K562 (cell line): ENCODE measurements at regions not wholly inside any gene's neighbourhood (a gene's known extent, or its start where the extent isn't known, plus 50 kb on each side); places are given as distances from the start of the nearest gene placed in this dataset.

Experiments
- BMI1 ChIP-seq: fragments of 150-350 bp; IDR thresholded peaks from 2 replicates; pipeline ENCODE4 v1.6.1; 2014; ENCODE audit warnings: low read length
- CREB1 ChIP-seq, 2 experiments: sonication (generic) in 1 of 2; formaldehyde crosslinking in 1 of 2; IDR thresholded peaks; 2 replicates each; pipeline versions ENCODE4 v1.6.1 to v1.8.0; 2012 to 2022; ENCODE audit warnings: inconsistent platforms in 1 of 2, mild to moderate bottlenecking in 1 of 2, missing genetic modification reagents in 1 of 2, moderate library complexity in 1 of 2
- FOSL1 ChIP-seq: fragments of 200-800 bp; sonication (Bioruptor generic); conservative IDR thresholded peaks from 2 replicates; pipeline ENCODE4 v1.6.1; 2016; ENCODE audit warnings: missing genetic modification characterization, missing compliant biosample characterization
- NONO ChIP-seq, 2 experiments: fragments of 200-400 bp in 1 of 2; fragments of 450-650 bp in 1 of 2; formaldehyde crosslinking in 1 of 2; IDR thresholded peaks; 2 replicates each; pipeline ENCODE4 v1.6.1; 2017; ENCODE audit warnings: low read depth in 2 of 2, mild to moderate bottlenecking in 2 of 2, moderate library complexity in 2 of 2, low read length in 1 of 2
- NRF1 ChIP-seq, 2 experiments: fragments of 450-650 bp; IDR thresholded peaks in 1 of 2; conservative IDR thresholded peaks in 1 of 2; 2 replicates each; pipeline ENCODE4 v1.6.1; 2014; ENCODE audit warnings: mild to moderate bottlenecking in 2 of 2
- PCBP2 ChIP-seq: fragments of 200-400 bp; formaldehyde crosslinking; IDR thresholded peaks from 2 replicates; pipeline ENCODE4 v1.6.1; 2018; ENCODE audit warnings: low read length, low read depth, mild to moderate bottlenecking, moderate library complexity; ENCODE audit not compliant: poor library complexity, severe bottlenecking
- POLR3A ChIP-seq: IDR thresholded peaks from 2 replicates; pipeline ENCODE4 v1.6.1; 2011; ENCODE audit warnings: borderline replicate concordance, mild to moderate bottlenecking, moderate library complexity; ENCODE audit not compliant: insufficient read length, insufficient read depth; ENCODE audit errors: extremely low read depth
- SREBF2 ChIP-seq: sonication (generic); formaldehyde crosslinking; IDR thresholded peaks from 2 replicates; pipeline ENCODE4 v1.4.0; 2020; ENCODE audit warnings: mild to moderate bottlenecking, missing genetic modification reagents
- TRIM24 ChIP-seq, 2 experiments: fragments of 450-650 bp; IDR thresholded peaks; 2 replicates each; pipeline ENCODE4 v1.6.1; 2016
- YBX1 ChIP-seq: fragments of 450-650 bp; IDR thresholded peaks from 2 replicates; pipeline ENCODE4 v1.7.1; 2016; ENCODE audit warnings: mild to moderate bottlenecking

DNA sequence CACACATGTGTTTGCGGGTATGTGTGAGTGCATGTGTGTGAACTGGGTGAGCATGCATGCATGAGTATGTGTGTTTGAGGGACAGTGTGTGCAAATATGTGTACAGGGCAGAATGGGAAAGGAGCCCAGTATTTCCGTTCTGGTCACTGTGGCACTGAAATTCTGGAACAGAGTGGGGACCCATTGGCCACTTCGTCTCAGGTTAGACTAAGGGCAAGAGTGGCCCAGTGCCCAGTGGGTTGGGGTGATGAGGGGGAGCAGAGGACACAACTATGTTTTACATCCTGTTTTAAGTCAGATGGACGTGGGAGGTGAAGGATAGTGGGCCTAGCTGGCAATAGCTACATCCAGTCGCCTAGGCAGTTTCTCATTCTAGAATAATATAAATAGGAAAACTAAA lies 438.5 kb downstream of the DYNC2H1 start:
- TF ChIP-seq CREB1 (IDR thresholded peaks at IDR 0.05) (no peak), CREB1 (CRISPR knock-in tag; IDR thresholded peaks at IDR 0.05) (no peak), TRIM24 (IDR thresholded peaks at IDR 0.05) (no peak), PCBP2 (no peak), NONO (IDR thresholded peaks at IDR 0.05; ENCODE audit: low read depth in 2 of 2, low read length in 1 of 2) (no peak), FOSL1 (tag) (no peak), NRF1 (conservative IDR thresholded peaks at IDR 0.05 in 1 of 2, IDR thresholded peaks at IDR 0.05 in 1 of 2) (no peak), SREBF2 (CRISPR knock-in tag) (no peak), YBX1 (no peak), POLR3A (no peak), BMI1 (no peak)
